PC-3 (cell line): ENCODE measurements at regions not wholly inside any gene's neighbourhood (a gene's known extent, or its start where the extent isn't known, plus 50 kb on each side); places are given as distances from the start of the nearest gene placed in this dataset.
"Not testable (repeated sequence)": the region's sequence is repeated elsewhere in the genome, so short reads cannot be mapped to it uniquely, and the experiment has no call there.

Experiments
- ATAC-seq: fragments of 200-7000 bp; cut with Tn5 transposase; 2 replicates; pipeline ENCODE4 v1.9.1; 2020; ENCODE audit warnings: mild to moderate bottlenecking, moderate library complexity
- BruUV-seq: library from RNA; stranded (reverse); fragments of 400-500 nt; replicated peaks from 2 replicates; lab custom pipeline; 2021; lab: Mats Ljungman, UMichigan
- CTCF ChIA-PET: fragments of 300-600 bp; sonication (Branson Sonifier 250); formaldehyde crosslinking; loops from one replicate; lab custom pipeline; 2022; ENCODE audit warnings: antibody characterized with exemption; lab: Charles Lee
- POLR2A ChIA-PET: fragments of 300-600 bp; sonication (Branson Sonifier 250); formaldehyde crosslinking; loops from one replicate; lab custom pipeline; 2022; ENCODE audit warnings: antibody characterized with exemption; ENCODE audit not compliant: unreplicated experiment; lab: Charles Lee
- DNase-seq: peaks from one replicate; pipeline ENCODE4 v3.0.0-alpha.2; 2015
- H2AFZ ChIP-seq: fragments of 300-600 bp; sonication (generic); 2 replicates; pipeline ENCODE4 v1.6.0; 2016; ENCODE audit warnings: antibody characterized with exemption, low read length
- H3F3A ChIP-seq: fragments of 300-600 bp; sonication (generic); one replicate; pipeline ENCODE4 v1.6.0; 2017; ENCODE audit warnings: antibody characterized with exemption, low read length, control low read depth, mild to moderate bottlenecking; ENCODE audit not compliant: unreplicated experiment
- H3K27ac ChIP-seq: fragments of 300-600 bp; sonication (generic); 2 replicates; pipeline ENCODE4 v1.5.1; 2016; ENCODE audit warnings: mild to moderate bottlenecking, low read length
- H3K27me3 ChIP-seq: fragments of 300-600 bp; sonication (generic); 2 replicates; pipeline ENCODE4 v1.6.1; 2016; ENCODE audit warnings: low read length, mixed read lengths
- H3K36me3 ChIP-seq: fragments of 300-600 bp; sonication (generic); 2 replicates; pipeline ENCODE4 v1.6.1; 2016; ENCODE audit warnings: low read depth, mixed run types, low read length, mixed read lengths
- H3K4me1 ChIP-seq: fragments of 300-600 bp; sonication (generic); 2 replicates; pipeline ENCODE4 v1.5.1; 2016; ENCODE audit warnings: low read length; ENCODE audit not compliant: insufficient read depth
- H3K4me2 ChIP-seq: fragments of 300-600 bp; sonication (generic); 2 replicates; pipeline ENCODE4 v1.6.0; 2016; ENCODE audit warnings: low read length
- H3K4me3 ChIP-seq: fragments of 300-600 bp; sonication (generic); 2 replicates; pipeline ENCODE4 v1.5.1; 2016; ENCODE audit warnings: mild to moderate bottlenecking, low read length, mixed read lengths
- H3K79me2 ChIP-seq: fragments of 300-600 bp; sonication (generic); 2 replicates; pipeline ENCODE4 v1.6.1; 2017; ENCODE audit warnings: low read length, mixed read lengths
- H3K9ac ChIP-seq: fragments of 300-600 bp; sonication (generic); 2 replicates; pipeline ENCODE4 v1.6.0; 2016; ENCODE audit warnings: mild to moderate bottlenecking, low read length
- H3K9me2 ChIP-seq: fragments of 300-600 bp; sonication (generic); replicated peaks from 2 replicates; pipeline ENCODE4 v1.6.1; 2016; ENCODE audit warnings: mixed run types, low read length, mixed read lengths
- H3K9me3 ChIP-seq: fragments of 300-600 bp; sonication (generic); 2 replicates; pipeline ENCODE4 v1.6.1; 2016; ENCODE audit warnings: low read length, mixed read lengths
- H4K20me1 ChIP-seq: fragments of 300-600 bp; sonication (generic); 2 replicates; pipeline ENCODE4 v1.6.1; 2016; ENCODE audit warnings: low read length, mixed read lengths
- EZH2 ChIP-seq: fragments of 300-600 bp; sonication (generic); IDR thresholded peaks from one replicate; pipeline ENCODE4 v1.6.1; 2017; ENCODE audit warnings: antibody characterized with exemption, mild to moderate bottlenecking, low read length; ENCODE audit not compliant: unreplicated experiment
- EZH2phosphoT487 ChIP-seq: fragments of 300-600 bp; sonication (generic); IDR thresholded peaks from 2 replicates; pipeline ENCODE4 v1.6.1; 2018; ENCODE audit warnings: mild to moderate bottlenecking, antibody characterized with exemption, low read length, borderline replicate concordance
- intact Hi-C: fragments of 100-400 bp; cut with micrococcal nuclease; formaldehyde crosslinking; loops from 2 replicates; pipeline ENCODE4 v1.9.0; 2023
- TF ChIP-seq, protein P1 (sequence below): fragments of 300-600 bp; sonication (generic); conservative IDR thresholded peaks from 2 replicates; pipeline ENCODE4 v1.5.1; 2017; ENCODE audit warnings: antibody characterized with exemption, low read depth, mild to moderate bottlenecking, low read length

- ATAC-seq (no peak), DNase-seq (no peak)
- Histone ChIP-seq H3K27me3 (no peaks in the 10 kb centered on the region), H3K9me2 (no peaks in the 10 kb centered on the region), H3K27ac (no peak overlapping the region), H3K4me1 (no peaks in the 10 kb centered on the region), H2AFZ (no peak overlapping the region), H4K20me1 (no peaks in the 10 kb centered on the region), H3F3A (no peaks in the 10 kb centered on the region), H3K4me2 (no peak overlapping the region), H3K9ac (no peak overlapping the region), H3K9me3 (no peaks in the 10 kb centered on the region), H3K4me3 (no peak overlapping the region), H3K79me2 (no peaks in the 10 kb centered on the region), H3K36me3 (no peaks in the 10 kb centered on the region)
- intact Hi-C loops, result no loop called here
- TF ChIP-seq, protein P1, sequence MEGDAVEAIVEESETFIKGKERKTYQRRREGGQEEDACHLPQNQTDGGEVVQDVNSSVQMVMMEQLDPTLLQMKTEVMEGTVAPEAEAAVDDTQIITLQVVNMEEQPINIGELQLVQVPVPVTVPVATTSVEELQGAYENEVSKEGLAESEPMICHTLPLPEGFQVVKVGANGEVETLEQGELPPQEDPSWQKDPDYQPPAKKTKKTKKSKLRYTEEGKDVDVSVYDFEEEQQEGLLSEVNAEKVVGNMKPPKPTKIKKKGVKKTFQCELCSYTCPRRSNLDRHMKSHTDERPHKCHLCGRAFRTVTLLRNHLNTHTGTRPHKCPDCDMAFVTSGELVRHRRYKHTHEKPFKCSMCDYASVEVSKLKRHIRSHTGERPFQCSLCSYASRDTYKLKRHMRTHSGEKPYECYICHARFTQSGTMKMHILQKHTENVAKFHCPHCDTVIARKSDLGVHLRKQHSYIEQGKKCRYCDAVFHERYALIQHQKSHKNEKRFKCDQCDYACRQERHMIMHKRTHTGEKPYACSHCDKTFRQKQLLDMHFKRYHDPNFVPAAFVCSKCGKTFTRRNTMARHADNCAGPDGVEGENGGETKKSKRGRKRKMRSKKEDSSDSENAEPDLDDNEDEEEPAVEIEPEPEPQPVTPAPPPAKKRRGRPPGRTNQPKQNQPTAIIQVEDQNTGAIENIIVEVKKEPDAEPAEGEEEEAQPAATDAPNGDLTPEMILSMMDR, result no peak
- no peak for TF ChIP-seq EZH2
- no peak for TF ChIP-seq EZH2phosphoT487
- POLR2A ChIA-PET, result no interaction called here
- BruUV-seq, result no TSS peak
- CTCF ChIA-PET, result no interaction called here
These were observed 78.4 kb downstream of the KATNIP start for GRCh38 chr16:27628241-27628942.

DNA sequence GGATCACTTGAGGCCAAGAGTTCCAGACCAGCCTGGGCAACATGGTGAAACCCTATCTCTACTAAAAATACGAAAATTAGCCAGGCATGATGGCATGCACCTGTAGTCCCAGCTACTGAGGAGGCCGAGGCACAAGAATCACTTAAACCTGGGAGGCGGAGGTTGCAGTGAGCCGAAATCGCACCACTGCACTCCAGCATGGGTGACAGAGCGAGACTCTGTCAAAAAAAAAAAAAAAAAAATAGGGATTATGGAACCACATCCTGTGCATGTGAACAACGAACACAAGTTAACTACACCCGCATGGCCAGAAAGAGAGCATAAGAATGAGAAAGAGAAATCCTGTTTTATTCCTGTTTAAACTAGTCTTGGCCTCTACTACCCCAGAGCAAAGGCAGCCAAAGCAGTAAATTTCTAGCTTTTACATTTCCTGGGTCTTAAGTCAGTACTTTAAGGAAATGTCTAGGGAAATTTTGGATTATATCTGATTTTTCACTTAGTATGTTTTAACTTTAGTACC lies 79.1 kb downstream of the KATNIP start:
- H3F3A ChIP-seq, H3K4me3 ChIP-seq, H3K36me3 ChIP-seq, H3K4me2 ChIP-seq, H2AFZ ChIP-seq, H3K9me3 ChIP-seq, intact Hi-C loops, H3K27me3 ChIP-seq, H4K20me1 ChIP-seq, CTCF ChIA-PET, ATAC-seq, H3K27ac ChIP-seq, H3K79me2 ChIP-seq, H3K9ac ChIP-seq, H3K9me2 ChIP-seq, BruUV-seq, H3K4me1 ChIP-seq, POLR2A ChIA-PET, DNase-seq: not testable (repeated sequence)

- no peak overlapping the region for H3K27ac ChIP-seq
- no peaks in the 10 kb centered on the region for H3K9me3 ChIP-seq
- H3K4me3 ChIP-seq, result no peak overlapping the region
- intact Hi-C loops, result no loop called here
- ChIA-PET CTCF (no interaction called here), POLR2A (no interaction called here)
- H2AFZ ChIP-seq, result no peak overlapping the region
- TF ChIP-seq EZH2phosphoT487, result no peak
- TF ChIP-seq, protein P1, result no peak
- BruUV-seq, result no TSS peak
- H3K9me2 ChIP-seq, result no peaks in the 10 kb centered on the region
- H3K36me3 ChIP-seq, result no peaks in the 10 kb centered on the region
- DNase-seq (no peak), ATAC-seq (no peak)
- H3K79me2 ChIP-seq, result no peaks in the 10 kb centered on the region
- no peaks in the 10 kb centered on the region for H3F3A ChIP-seq
- H4K20me1 ChIP-seq, result no peaks in the 10 kb centered on the region
- H3K4me2 ChIP-seq, result no peak overlapping the region
- H3K9ac ChIP-seq, result no peak overlapping the region
- H3K4me1 ChIP-seq, result no peaks in the 10 kb centered on the region
- H3K27me3 ChIP-seq, result no peaks in the 10 kb centered on the region
These were observed 82.3 kb downstream of the KATNIP start for GRCh38 chr16:27632216-27632615.
